Gastroesophageal sphincter (tissue), 4 donors: ENCODE measurements at regions not wholly inside any gene's neighbourhood (a gene's known extent, or its start where the extent isn't known, plus 50 kb on each side); places are given as distances from the start of the nearest gene placed in this dataset.
"Not testable (repeated sequence)": the region's sequence is repeated elsewhere in the genome, so short reads cannot be mapped to it uniquely, and the experiment has no call there.

Source experiments
- ATAC-seq: fragments of 150-250 bp; one replicate; pipeline ENCODE4 v1.9.1; 2016; ENCODE audit warnings: mild to moderate bottlenecking, moderate library complexity
- H3K27ac ChIP-seq, 4 donors: fragments of 200-600 bp; sonication (generic) in 3 of 4; 1 replicate in 3 of 4; 2 replicates in 1 of 4; pipeline ENCODE4 v1.5.1; 2016 to 2019
- H3K27me3 ChIP-seq: fragments of 200-600 bp; sonication (generic); one replicate; pipeline ENCODE4 v1.5.1; 2019
- H3K36me3 ChIP-seq, 2 donors: fragments of 200-600 bp; sonication (generic); one replicate each; pipeline ENCODE4 v1.5.1; 2019; ENCODE audit warnings: control low read depth in 1 of 2
- H3K4me1 ChIP-seq, 3 donors: fragments of 200-600 bp; sonication (generic); 1 replicate in 2 of 3; 2 replicates in 1 of 3; pipeline ENCODE4 v1.5.1; 2016 to 2019; ENCODE audit warnings: control low read depth in 2 of 3
- H3K4me3 ChIP-seq, 2 donors: fragments of 200-600 bp; sonication (generic); one replicate each; pipeline ENCODE4 v1.5.1; 2019; ENCODE audit warnings: mild to moderate bottlenecking in 1 of 2, moderate library complexity in 1 of 2
- H3K9me3 ChIP-seq, 3 donors: fragments of 200-600 bp; sonication (generic); one replicate each; pipeline ENCODE4 v1.5.1; 2017 to 2019; ENCODE audit warnings: control low read depth in 2 of 3
- CTCF ChIP-seq, 4 experiments: fragments of 200-600 bp in 2 of 4; fragments of 450-650 bp in 2 of 4; sonication (generic) in 1 of 4; IDR thresholded peaks; one replicate each; pipeline ENCODE4 v1.5.1; 2017 to 2019; ENCODE audit warnings: antibody characterized with exemption in 4 of 4, mild to moderate bottlenecking in 2 of 4, moderate library complexity in 2 of 4
- EP300 ChIP-seq: sonication (generic); formaldehyde crosslinking; IDR thresholded peaks from one replicate; pipeline ENCODE4 v1.6.1; 2017; ENCODE audit warnings: antibody characterized with exemption, mild to moderate bottlenecking
- POLR2A ChIP-seq, 2 donors: fragments of 450-650 bp; IDR thresholded peaks; one replicate each; pipeline ENCODE4 v1.6.1; 2017; ENCODE audit warnings: antibody characterized with exemption in 2 of 2, mild to moderate bottlenecking in 2 of 2, moderate library complexity in 1 of 2
- POLR2AphosphoS5 ChIP-seq: sonication (generic); formaldehyde crosslinking; IDR thresholded peaks from one replicate; pipeline ENCODE4 v1.6.1; 2017; ENCODE audit warnings: antibody characterized with exemption
- WGBS, 2 donors: methylation state at CpG; one replicate each; pipeline ENCODE4 v1.1.5; 2018; ENCODE audit warnings: low coverage in 1 of 2; 5-methylcytosine and 5-hydroxymethylcytosine counted together

- H3K9me3 ChIP-seq: no peaks in the 10 kb centered on the region
- H3K4me3 ChIP-seq: no peak overlapping the region
- no peak for TF ChIP-seq EP300
- TF ChIP-seq POLR2A (IDR thresholded peaks at IDR 0.05): no peak
- TF ChIP-seq POLR2AphosphoS5: no peak
- no peak for TF ChIP-seq CTCF (IDR thresholded peaks at IDR 0.05)
- no peaks in the 10 kb centered on the region for H3K4me1 ChIP-seq
- H3K36me3 ChIP-seq: no peaks in the 10 kb centered on the region
- ATAC-seq: no peak
- H3K27me3 ChIP-seq: no peaks in the 10 kb centered on the region
- H3K27ac ChIP-seq: no peak overlapping the region
These were observed 1249.2 kb downstream of the STIM2 start for GRCh38 chr4:28109801-28110200.

- no CpG with 5 or more reads among the region's 29 CpGs for WGBS, 2 donors
- H3K36me3 ChIP-seq, H3K4me1 ChIP-seq, H3K27ac ChIP-seq, ATAC-seq, H3K27me3 ChIP-seq, H3K4me3 ChIP-seq, H3K9me3 ChIP-seq: not testable (repeated sequence)
These were observed 1252.2 kb downstream of the STIM2 start for GRCh38 chr4:28112691-28113335.

DNA sequence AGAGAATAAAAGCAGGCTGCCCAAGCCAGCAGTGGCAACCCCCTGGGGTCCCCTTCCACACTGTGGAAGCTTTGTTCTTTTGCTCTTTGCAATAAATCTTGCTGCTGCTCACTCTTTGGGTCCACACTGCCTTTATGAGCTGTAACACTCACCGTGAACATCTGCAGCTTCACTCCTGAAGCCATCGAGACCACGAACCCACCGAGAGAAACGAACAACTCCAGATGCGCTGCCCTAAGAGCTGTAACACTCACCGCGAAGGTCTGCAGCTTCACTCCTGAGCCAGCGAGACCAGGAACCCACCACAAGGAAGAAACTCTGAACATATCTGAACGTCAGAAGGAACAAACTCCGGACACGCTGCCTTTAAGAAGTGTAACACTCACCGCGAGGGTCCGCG lies 1252.9 kb downstream of the STIM2 start:
- H3K27me3 ChIP-seq, ATAC-seq, H3K27ac ChIP-seq, H3K36me3 ChIP-seq, H3K9me3 ChIP-seq, H3K4me3 ChIP-seq, H3K4me1 ChIP-seq: not testable (repeated sequence)
- WGBS, 2 donors: 94% methylated on average over 6 of the region's 16 CpGs; no CpG with 5 or more reads in 1 of the 2 donors

- not testable (repeated sequence) for H3K27ac ChIP-seq, H3K4me1 ChIP-seq, H3K27me3 ChIP-seq, H3K4me3 ChIP-seq, H3K9me3 ChIP-seq, H3K36me3 ChIP-seq, ATAC-seq
- WGBS, 2 donors: 80% methylated on average over 1 to 10 of the region's 12 CpGs
These were observed 1256.0 kb downstream of the STIM2 start for GRCh38 chr4:28116526-28117083.

DNA sequence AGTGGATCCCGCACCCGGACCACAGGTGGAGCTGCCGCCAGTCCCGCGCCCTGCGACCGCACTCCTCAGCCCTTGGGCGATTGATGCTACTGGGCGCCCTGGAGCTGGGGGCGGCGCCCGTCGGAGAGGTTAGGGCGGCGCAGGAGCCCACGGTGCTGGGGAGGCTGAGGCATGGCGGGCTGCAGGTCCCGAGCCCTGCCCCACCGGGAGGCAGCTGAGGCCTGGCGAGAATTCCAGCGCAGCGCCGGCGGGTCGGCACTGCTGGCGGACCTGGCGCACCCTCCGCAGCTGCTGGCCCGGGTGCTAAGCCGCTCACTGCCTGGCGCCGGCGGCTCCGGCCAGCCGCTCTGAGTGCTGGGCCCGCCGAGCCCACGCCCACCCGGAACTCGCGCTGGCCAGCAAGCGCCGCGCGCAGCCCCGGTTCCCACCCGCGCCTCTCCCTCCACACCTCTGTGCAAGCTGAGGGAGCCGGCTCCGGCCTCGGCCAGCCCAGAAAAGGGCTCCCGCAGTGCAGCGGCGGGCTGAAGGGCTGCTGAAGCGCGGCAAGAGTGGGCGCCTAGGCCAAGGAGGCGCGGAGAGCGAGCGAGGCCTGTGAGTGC lies 1256.5 kb downstream of the STIM2 start:
- WGBS, 2 donors: 87% methylated on average over 6 of the region's 61 CpGs; no CpG with 5 or more reads in 1 of the 2 donors
- Histone ChIP-seq H3K9me3 (peaks cover 0 to 4% (median 0%) of the 10 kb centered on the region in 3 donors), H3K36me3 (no peaks in the 10 kb centered on the region), H3K27ac (no peak overlapping the region), H3K4me3 (no peak overlapping the region), H3K4me1 (no peaks in the 10 kb centered on the region), H3K27me3 (no peaks in the 10 kb centered on the region)
- TF ChIP-seq EP300 (no peak), CTCF (IDR thresholded peaks at IDR 0.05) (no peak), POLR2A (IDR thresholded peaks at IDR 0.05) (no peak), POLR2AphosphoS5 (no peak)
- no peak for ATAC-seq

DNA sequence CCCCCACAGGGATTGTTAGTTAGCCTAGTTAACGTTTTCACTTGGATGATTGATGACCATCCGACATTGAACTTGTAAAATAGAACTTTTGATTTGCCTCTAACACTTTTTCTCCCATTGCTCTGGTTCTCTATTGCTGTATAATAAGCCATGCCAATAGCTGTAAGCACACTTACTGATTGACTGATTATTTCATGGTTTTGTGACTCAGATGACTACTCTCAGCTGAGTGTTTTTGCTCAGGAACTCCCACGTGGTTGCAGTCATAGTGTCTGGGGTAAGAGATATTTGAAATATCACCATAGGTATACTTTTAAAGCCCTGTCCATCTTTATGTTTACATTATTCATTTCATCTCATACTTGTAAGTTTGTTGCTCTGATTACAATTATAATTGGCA lies 1285.5 kb downstream of the STIM2 start:
- Histone ChIP-seq H3K9me3 (no peaks in the 10 kb centered on the region), H3K36me3 (no peaks in the 10 kb centered on the region), H3K4me3 (no peak overlapping the region), H3K4me1 (no peaks in the 10 kb centered on the region), H3K27me3 (no peaks in the 10 kb centered on the region), H3K27ac (no peak overlapping the region)
- TF ChIP-seq POLR2A (IDR thresholded peaks at IDR 0.05) (no peak), EP300 (no peak), POLR2AphosphoS5 (no peak), CTCF (IDR thresholded peaks at IDR 0.05) (no peak)
- no peak for ATAC-seq
- WGBS, 2 donors: 47 to 54% methylated on average over 3 of the region's 3 CpGs
